Peyer's patch (tissue), 4 donors: ENCODE measurements at regions not wholly inside any gene's neighbourhood (a gene's known extent, or its start where the extent isn't known, plus 50 kb on each side); places are given as distances from the start of the nearest gene placed in this dataset.

ENCODE experiments used
- CTCF ChIP-seq, 6 experiments: fragments of 450-650 bp in 4 of 6; fragments of 200-600 bp in 2 of 6; sonication (generic) in 1 of 6; IDR thresholded peaks; one replicate each; pipeline ENCODE4 v1.5.1; 2017 to 2019; ENCODE audit warnings: antibody characterized with exemption in 6 of 6, mild to moderate bottlenecking in 3 of 6, moderate library complexity in 1 of 6
- POLR2A ChIP-seq, 2 donors: fragments of 450-650 bp; IDR thresholded peaks; one replicate each; pipeline ENCODE4 v1.5.1; 2017; ENCODE audit warnings: antibody characterized with exemption in 2 of 2, mild to moderate bottlenecking in 2 of 2, moderate library complexity in 2 of 2

DNA sequence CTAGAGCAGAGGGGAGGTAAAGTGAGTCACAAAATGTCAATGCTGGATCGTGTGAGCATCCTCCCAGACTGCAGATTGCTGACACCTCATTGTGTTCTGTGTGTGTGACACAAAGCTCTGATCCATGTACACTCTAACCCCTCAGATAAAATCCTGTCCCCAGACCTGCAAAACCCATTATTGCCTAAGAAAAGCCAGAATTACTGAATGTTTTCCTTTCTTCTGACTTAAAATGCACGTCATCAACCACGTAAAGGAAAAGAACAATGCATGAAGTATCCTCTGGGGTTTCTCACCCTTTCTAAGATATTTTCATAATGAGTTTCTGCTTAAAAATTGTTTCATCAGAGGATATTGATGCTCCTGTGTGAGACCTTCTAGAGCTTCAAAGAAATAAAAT, 218.0 kb upstream of the PREP start:
- TF ChIP-seq CTCF (IDR thresholded peaks at IDR 0.05) (no peak), POLR2A (IDR thresholded peaks at IDR 0.05) (no peak)
